ENCODE measurements at regions not wholly inside any gene's neighbourhood (a gene's known extent, or its start where the extent isn't known, plus 50 kb on each side); places are given as distances from the start of the nearest gene placed in this dataset.
"Not testable (repeated sequence)": the region's sequence is repeated elsewhere in the genome, so short reads cannot be mapped to it uniquely, and the experiment has no call there.

DNA sequence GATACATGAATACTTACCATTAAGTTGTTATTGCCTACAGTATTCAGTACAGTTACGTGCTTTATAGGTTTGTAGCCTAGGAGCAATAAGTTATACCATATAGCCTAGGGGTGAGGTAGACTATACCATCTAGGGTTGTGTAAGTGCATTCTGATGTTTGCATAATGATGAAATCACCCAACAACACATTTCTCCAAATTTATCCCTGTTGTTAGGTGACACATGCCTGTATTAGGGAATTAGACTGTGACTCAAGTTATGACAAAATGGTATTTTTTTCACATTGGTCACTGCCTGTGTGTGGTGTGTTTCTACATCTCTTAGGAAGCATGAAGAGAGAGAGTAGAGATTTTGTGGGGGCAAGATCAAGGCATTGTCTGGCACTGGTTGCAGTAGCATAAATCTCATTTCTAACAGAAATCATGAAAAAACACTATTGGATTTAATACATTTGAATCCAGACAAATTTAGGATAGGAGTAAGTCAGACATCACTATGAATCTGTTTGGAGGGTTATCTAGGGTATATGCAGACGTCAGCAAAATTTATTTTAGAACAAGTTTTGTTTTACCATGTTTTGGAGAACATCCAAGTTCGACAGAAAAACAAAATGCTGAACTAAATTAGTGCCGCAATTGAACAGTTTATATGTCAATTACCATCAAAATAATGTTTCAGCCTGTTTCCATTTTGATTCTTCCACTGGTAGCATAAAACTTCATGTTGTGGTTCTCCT, 332.1 kb downstream of the LMO7 start:
- DNase-seq, result no peak

GRCh38 chr13:75963302-75963701, 327.2 kb downstream of the LMO7 start:
- DNase-seq, result no peak

DNA sequence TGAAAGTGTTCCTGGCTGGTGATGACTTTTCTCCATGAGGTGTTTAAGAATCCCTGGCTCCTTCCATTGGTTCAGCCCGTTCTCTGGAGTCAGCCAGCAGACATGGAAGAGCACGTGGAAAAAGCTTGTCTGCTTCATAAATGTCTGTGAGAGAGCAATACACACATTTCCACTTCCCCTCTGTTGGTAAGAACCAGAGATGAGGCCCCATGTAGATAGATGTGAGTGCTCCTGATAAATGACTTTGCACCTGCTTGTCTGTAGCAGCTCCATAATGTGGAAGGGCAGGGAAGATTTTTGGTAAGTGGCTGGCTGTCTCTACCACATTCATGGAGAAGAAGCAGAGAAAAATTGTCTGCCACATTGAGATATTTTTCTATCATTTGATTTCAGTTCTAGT, 325.8 kb downstream of the LMO7 start:
- no peak for DNase-seq

DNA sequence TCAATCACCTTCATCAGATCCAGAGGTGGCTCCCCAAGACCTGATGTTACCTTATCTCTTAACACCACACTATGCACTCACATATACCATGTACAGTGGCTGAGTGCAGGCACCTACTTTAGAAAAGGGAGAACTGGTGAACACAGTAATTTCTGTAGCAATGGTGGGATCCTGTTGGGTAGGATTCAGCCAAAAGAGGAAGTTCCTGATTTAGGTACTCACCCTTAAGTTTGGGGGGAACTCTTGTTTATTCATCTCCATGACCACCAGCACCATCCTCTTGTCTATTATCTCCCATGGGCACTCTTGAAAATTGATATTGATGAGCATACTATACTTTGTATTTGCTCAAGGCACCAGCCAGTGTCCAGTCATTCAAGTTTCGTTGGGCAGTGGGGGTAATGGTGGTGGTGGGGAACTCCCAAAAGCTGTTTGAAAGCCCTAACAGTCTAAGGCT, 324.4 kb downstream of the LMO7 start:
- DNase-seq, result no peak

DNA sequence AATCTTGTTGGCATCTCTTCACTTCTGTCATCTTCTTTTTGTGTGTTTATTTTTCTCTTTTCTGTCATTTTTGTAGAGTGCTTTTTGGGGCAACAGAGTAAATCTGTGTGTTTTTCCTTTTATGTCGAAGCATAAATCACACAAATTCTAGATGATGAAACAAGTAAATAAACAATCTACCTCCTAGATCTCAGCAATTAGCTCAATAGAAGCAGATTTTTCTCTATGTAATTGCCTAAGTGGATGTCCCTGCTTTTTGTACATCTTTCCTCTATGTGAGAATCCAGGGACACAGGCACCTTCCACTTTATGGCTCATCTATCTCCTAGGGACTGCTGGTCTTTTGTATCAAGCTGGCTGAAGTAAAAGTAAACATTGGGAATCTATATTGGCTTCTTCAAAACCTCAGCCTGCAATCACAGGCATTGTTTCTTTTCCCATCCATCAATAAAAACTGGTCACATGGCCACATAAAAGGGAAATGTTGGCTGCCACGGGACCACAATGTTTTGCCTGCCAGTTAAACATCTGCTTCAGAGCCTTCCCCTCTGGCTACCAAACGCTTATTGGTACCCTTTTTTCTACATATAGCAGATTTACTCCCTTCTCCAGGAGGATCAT, 323.8 kb downstream of the LMO7 start:
- DNase-seq, result no peak

- not testable (repeated sequence) for DNase-seq
These were observed 317.5 kb downstream of the LMO7 start for GRCh38 chr13:75953589-75953988.

DNA sequence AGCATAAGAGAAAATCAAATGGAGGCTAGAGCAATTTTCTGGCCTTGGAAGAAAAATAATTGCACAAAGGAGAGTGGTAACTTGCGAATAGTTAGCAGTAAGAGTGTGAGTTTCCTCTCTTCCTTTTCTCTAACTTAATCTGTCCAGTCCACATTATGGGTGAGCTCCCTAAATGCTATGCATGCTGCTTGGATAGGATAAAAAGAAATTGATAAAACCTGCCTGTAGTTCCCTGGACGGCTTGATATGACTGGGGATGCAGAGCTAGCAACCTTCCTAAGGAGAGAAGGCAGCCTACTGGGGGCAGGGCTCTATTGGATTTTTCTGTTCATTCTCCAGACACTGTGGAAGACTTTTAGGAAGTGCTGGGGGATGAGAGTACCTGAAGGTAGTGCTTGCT, 311.3 kb downstream of the LMO7 start:
- no peak for DNase-seq

- no peak for DNase-seq
These were observed 310.6 kb downstream of the LMO7 start for GRCh38 chr13:75946536-75947284.

- no peak for DNase-seq
These were observed 309.8 kb downstream of the LMO7 start for GRCh38 chr13:75945841-75946482.

GRCh38 chr13:75938811-75939560, 302.9 kb downstream of the LMO7 start:
- DNase-seq, result no peak

GRCh38 chr13:75936791-75937190, 300.7 kb downstream of the LMO7 start:
- no peak for DNase-seq

DNA sequence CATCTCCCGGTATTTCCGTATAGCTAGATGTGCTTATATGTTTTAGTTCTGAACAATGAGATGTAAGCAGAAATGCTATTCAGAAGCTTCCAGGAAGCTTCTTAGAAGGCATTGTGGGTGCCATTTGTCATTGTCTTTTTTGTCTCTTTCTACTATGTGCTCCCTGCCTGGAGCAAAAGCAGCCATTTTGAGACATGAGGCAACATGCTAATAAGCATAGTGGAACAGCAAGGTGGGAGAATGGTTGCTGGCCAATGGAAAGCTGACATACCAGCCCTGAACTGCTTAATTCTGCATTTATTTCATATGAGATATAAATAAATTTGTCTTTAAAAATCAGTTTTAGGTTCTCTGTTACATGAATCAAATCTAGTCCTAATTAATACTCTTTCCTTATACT, 299.7 kb downstream of the LMO7 start:
- DNase-seq, result no peak

- DNase-seq, result no peak
These were observed 298.8 kb downstream of the LMO7 start for GRCh38 chr13:75934889-75935288.

DNA sequence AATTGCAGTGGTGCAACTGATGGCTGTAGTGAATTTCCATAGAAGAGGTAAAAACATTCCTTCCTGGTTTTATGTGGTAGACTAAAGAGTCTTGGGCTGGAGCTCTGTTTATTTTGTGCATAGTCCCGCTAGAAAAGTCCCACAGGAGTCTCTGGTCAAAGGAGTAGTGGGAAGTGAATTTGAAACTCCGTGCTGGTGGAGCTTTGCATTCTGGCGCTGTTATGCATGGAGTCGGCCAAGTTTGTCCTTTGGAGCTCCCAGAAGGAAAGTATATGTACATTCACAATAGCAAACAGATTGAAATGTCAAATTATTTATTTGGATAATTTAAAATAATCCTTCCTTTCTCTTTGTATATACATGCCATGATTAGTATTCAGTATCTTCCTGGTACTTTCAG, 296.5 kb downstream of the LMO7 start:
- DNase-seq, result no peak

DNA sequence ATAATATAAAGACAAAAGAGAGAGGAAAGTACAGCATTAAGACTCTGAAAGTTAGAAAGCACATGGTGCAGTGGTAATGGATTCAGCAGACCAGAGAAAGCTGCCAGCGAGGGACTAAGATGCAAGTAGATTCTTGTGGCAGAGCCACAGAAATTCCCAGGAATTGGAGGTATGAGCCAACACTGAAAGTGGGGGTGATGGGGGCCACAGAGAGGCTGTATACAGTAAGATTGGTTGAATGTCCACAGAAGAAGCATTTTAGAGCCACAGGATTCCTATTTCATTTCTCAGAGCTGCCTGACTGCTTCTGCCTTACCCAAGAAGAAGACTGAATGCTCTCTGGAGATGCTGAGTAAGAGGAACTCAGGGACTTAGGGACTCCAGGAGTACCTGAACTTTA, 295.0 kb downstream of the LMO7 start:
- no peak for DNase-seq

DNA sequence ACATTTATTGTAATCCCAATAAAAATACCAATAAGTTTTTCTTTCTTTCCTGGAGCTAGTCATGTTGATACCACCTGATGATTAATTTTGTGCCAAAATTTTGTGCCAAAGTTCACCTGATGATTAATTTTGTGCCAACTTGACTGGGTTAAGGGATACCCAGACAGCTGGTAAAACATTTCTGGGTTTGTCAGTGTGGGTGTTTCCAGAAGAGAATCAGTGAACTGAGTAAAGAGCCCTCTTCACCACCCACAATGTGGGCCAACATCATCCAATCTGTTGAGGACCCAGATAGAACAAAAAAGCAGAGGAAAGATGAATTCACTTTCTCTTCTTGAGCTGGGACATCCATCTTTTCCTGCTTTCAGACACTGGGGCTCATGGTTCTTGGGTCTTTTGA, 292.9 kb downstream of the LMO7 start:
- no peak for DNase-seq

GRCh38 chr13:75927183-75927669, 291.1 kb downstream of the LMO7 start:
- no peak for DNase-seq

GRCh38 chr13:75920536-75920935, 284.4 kb downstream of the LMO7 start:
- DNase-seq, result no peak

DNA sequence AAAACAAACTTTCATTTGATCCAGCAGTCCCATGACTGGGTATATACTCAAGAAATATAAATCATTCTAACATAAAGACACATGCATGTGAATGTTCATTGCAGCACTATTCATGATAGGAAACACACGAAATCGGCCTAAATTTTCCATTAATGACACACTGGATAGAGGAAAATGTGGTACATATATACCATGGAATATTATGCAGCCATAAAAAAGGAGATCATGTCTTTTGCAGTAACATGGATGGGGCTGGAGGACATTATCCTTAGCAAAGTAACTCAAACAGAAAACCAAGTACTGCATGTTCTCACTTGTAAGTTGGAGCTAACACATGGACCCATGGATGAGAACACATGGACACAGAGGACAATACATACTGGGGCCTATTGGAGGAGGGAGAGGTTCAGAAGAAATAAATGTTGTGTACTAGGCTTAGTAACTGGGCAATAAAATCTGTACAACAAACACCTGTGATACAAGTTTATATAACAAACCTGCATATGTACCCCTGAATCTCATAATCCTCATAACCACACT, 283.6 kb downstream of the LMO7 start:
- no peak for DNase-seq

DNA sequence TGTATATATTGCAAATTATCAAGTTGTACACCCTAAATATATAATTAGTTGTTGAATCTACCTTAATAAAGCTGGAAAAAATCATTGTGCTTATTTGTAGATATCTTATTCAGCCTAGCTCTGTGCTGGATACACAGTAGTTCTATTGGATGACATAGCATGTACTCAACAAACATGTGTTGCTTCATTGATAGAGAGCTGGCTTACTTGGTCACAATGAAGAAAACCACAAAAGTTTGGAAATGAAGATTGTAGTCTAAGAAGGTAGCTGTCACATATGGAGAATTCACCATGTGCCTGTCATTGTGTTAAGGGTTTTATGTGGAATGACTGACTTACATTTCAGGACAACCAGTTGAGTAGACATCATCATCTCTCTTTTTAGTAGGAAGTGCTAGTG, 278.9 kb downstream of the LMO7 start:
- DNase-seq, result no peak

DNA sequence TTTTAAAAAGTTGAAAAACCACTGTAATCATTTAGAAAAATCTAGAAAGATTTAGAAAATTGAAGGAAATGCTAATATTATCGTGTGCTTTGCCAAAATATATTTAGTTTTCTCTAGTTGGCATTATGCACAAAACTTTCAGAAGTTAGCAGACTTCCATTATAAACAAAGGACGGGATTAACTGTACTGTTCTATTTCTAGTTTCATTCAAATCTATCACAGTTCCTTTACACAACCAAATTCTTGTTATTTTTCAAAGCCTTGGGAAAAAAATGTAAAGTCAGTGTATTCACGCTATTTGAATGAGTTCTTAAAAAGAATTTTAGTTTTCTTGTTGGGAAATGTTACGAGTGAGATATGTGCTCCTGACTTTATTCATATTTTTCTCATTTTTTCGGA, 277.8 kb downstream of the LMO7 start:
- DNase-seq, result no peak

DNA sequence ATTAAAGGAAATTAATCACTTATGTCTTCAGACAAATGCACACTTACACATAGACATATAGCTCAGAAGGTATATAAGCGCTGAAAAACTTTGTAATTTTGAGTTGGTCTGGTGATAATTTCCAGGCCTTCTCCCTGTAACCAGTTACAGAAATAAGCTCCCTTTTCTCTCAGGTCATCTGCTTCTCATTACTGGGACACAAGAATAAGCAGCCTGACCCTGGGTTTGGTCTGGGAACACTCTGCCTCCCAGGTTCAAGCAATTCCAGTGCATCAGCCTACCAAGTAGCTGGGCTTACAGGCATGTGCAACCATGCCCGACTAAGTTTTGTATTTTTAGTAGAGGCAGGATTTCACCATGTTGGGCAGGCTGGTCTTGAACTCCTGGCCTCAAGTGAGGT, 274.5 kb downstream of the LMO7 start:
- no peak for DNase-seq
